DOHH2 (cell line): ENCODE measurements at regions not wholly inside any gene's neighbourhood (a gene's known extent, or its start where the extent isn't known, plus 50 kb on each side); places are given as distances from the start of the nearest gene placed in this dataset.

Experiments
- EZH2phosphoT487 ChIP-seq: fragments of 200-600 bp; sonication (generic); IDR thresholded peaks from 2 replicates; pipeline ENCODE4 v1.6.1; 2017; ENCODE audit warnings: borderline replicate concordance, mild to moderate bottlenecking, antibody characterized with exemption, low read length, moderate library complexity, mixed read lengths
- TF ChIP-seq, protein P1 (sequence below): fragments of 200-600 bp; sonication (generic); IDR thresholded peaks from one replicate; pipeline ENCODE4 v1.5.1; 2014; ENCODE audit warnings: antibody characterized with exemption, mild to moderate bottlenecking, low read depth, low read length; ENCODE audit not compliant: poor library complexity, severe bottlenecking

DNA sequence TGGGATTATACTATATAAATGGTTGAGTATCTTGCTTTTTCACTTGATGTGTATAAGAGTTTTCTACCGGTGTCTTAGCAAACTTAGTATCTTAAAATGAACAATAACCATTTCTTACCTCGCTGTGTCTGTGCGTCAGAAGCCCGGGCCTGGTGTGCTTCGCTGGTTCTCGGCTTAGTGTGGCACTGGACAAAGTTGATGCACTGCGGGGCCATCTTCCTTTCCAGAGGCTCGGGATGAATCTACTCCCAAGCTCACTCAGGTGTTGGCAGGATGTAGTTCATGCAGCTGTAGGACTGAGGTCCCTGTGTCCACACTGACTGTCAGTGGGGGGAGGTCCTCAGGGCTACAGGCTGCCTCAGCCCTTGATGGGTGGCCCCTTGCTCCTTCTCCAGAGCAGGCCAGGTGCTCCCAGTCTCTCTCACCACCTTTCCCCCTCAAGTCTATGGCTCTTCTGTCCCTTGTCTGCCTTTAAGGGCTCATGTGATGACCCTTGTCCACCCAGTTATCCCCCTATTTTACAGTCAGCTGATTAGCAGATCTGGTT, 227.8 kb downstream of the GLRX3 start:
- TF ChIP-seq, protein P1, sequence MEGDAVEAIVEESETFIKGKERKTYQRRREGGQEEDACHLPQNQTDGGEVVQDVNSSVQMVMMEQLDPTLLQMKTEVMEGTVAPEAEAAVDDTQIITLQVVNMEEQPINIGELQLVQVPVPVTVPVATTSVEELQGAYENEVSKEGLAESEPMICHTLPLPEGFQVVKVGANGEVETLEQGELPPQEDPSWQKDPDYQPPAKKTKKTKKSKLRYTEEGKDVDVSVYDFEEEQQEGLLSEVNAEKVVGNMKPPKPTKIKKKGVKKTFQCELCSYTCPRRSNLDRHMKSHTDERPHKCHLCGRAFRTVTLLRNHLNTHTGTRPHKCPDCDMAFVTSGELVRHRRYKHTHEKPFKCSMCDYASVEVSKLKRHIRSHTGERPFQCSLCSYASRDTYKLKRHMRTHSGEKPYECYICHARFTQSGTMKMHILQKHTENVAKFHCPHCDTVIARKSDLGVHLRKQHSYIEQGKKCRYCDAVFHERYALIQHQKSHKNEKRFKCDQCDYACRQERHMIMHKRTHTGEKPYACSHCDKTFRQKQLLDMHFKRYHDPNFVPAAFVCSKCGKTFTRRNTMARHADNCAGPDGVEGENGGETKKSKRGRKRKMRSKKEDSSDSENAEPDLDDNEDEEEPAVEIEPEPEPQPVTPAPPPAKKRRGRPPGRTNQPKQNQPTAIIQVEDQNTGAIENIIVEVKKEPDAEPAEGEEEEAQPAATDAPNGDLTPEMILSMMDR: no peak
- no peak for TF ChIP-seq EZH2phosphoT487
